ENCODE measurements at regions not wholly inside any gene's neighbourhood (a gene's known extent, or its start where the extent isn't known, plus 50 kb on each side); places are given as distances from the start of the nearest gene placed in this dataset.

GRCh38 chr3:153567011-153567410, 405.0 kb downstream of the RAP2B start:
- TF ChIP-seq POLR2A (IDR thresholded peaks at IDR 0.05; ENCODE audit: borderline replicate concordance, extremely low read depth, insufficient read depth, insufficient read length) (no peak), MAX (IDR thresholded peaks at IDR 0.05) (no peak)

All from HCT116 (cell line).